ENCODE measurements at regions not wholly inside any gene's neighbourhood (a gene's known extent, or its start where the extent isn't known, plus 50 kb on each side); places are given as distances from the start of the nearest gene placed in this dataset.
"Not testable (repeated sequence)": the region's sequence is repeated elsewhere in the genome, so short reads cannot be mapped to it uniquely, and the experiment has no call there.

GRCh38 chrX:997631-998137 lies 214.8 kb downstream of the CRLF2 start:
- H3K4me3 ChIP-seq (ENCODE audit: low read depth, low read length) = no peak overlapping the region
- no peaks in the 10 kb centered on the region for H3K27me3 ChIP-seq (ENCODE audit: control insufficient read depth, insufficient read depth, low read length)
- no peaks in the 10 kb centered on the region for H3K36me3 ChIP-seq (ENCODE audit: control insufficient read depth, insufficient read depth, low read length)
- DNase-seq (ENCODE audit: low read depth) = no peak
- TF ChIP-seq CTCF (IDR thresholded peaks at IDR 0.05; ENCODE audit: insufficient read depth, low read length, poor library complexity, severe bottlenecking) = no peak

- no peak overlapping the region for H3K4me3 ChIP-seq (ENCODE audit: low read depth, low read length)
- DNase-seq (ENCODE audit: low read depth) = no peak
- no peaks in the 10 kb centered on the region for H3K36me3 ChIP-seq (ENCODE audit: control insufficient read depth, insufficient read depth, low read length)
- no peaks in the 10 kb centered on the region for H3K27me3 ChIP-seq (ENCODE audit: control insufficient read depth, insufficient read depth, low read length)
- TF ChIP-seq CTCF (IDR thresholded peaks at IDR 0.05; ENCODE audit: insufficient read depth, low read length, poor library complexity, severe bottlenecking) = no peak
Observed at GRCh38 chrX:994780-995179, 217.7 kb downstream of the CRLF2 start.

GRCh38 chrX:989959-990510 lies 222.4 kb downstream of the CRLF2 start:
- no peaks in the 10 kb centered on the region for H3K36me3 ChIP-seq (ENCODE audit: control insufficient read depth, insufficient read depth, low read length)
- no peak for TF ChIP-seq CTCF (IDR thresholded peaks at IDR 0.05; ENCODE audit: insufficient read depth, low read length, poor library complexity, severe bottlenecking)
- peak; percentile 50 for DNase-seq (ENCODE audit: low read depth)
- no peak overlapping the region for H3K4me3 ChIP-seq (ENCODE audit: low read depth, low read length)
- no peaks in the 10 kb centered on the region for H3K27me3 ChIP-seq (ENCODE audit: control insufficient read depth, insufficient read depth, low read length)

- not testable (repeated sequence) for H3K4me3 ChIP-seq (ENCODE audit: low read depth, low read length); H3K36me3 ChIP-seq (ENCODE audit: control insufficient read depth, insufficient read depth, low read length); DNase-seq (ENCODE audit: low read depth); H3K27me3 ChIP-seq (ENCODE audit: control insufficient read depth, insufficient read depth, low read length)
Observed at GRCh38 chrX:988530-988929, 223.9 kb downstream of the CRLF2 start.

GRCh38 chrX:981791-982626 lies 230.4 kb downstream of the CRLF2 start:
- no peak overlapping the region for H3K4me3 ChIP-seq (ENCODE audit: low read depth, low read length)
- no peak for DNase-seq (ENCODE audit: low read depth)
- no peak for TF ChIP-seq CTCF (IDR thresholded peaks at IDR 0.05; ENCODE audit: insufficient read depth, low read length, poor library complexity, severe bottlenecking)

GRCh38 chrX:980587-981235 lies 231.7 kb downstream of the CRLF2 start:
- no peak for DNase-seq (ENCODE audit: low read depth)
- TF ChIP-seq CTCF (IDR thresholded peaks at IDR 0.05; ENCODE audit: insufficient read depth, low read length, poor library complexity, severe bottlenecking) = no peak
- no peaks in the 10 kb centered on the region for H3K27me3 ChIP-seq (ENCODE audit: control insufficient read depth, insufficient read depth, low read length)
- no peaks in the 10 kb centered on the region for H3K36me3 ChIP-seq (ENCODE audit: control insufficient read depth, insufficient read depth, low read length)
- no peak overlapping the region for H3K4me3 ChIP-seq (ENCODE audit: low read depth, low read length)

More at GRCh38 chrX:981791-982626, 230.4 kb downstream of the CRLF2 start:
- Histone ChIP-seq H3K36me3 (ENCODE audit: control insufficient read depth, insufficient read depth, low read length) (no peaks in the 10 kb centered on the region), H3K27me3 (ENCODE audit: control insufficient read depth, insufficient read depth, low read length) (no peaks in the 10 kb centered on the region)

- not testable (repeated sequence) for H3K4me3 ChIP-seq (ENCODE audit: low read depth, low read length); H3K36me3 ChIP-seq (ENCODE audit: control insufficient read depth, insufficient read depth, low read length); H3K27me3 ChIP-seq (ENCODE audit: control insufficient read depth, insufficient read depth, low read length); DNase-seq (ENCODE audit: low read depth)
Observed at GRCh38 chrX:979127-979526, 233.3 kb downstream of the CRLF2 start.
